ENCODE measurements at regions not wholly inside any gene's neighbourhood (a gene's known extent, or its start where the extent isn't known, plus 50 kb on each side); places are given as distances from the start of the nearest gene placed in this dataset.

GRCh38 chr6:144730088-144730645 lies 445.0 kb downstream of the UTRN start:
- H3K27ac ChIP-seq, result no peak overlapping the region
- no peaks in the 10 kb centered on the region for H3K36me3 ChIP-seq
- H3K9me3 ChIP-seq, result no peaks in the 10 kb centered on the region
- H3K27me3 ChIP-seq, result no peaks in the 10 kb centered on the region
- H3K4me1 ChIP-seq, result no peaks in the 10 kb centered on the region
- no peak overlapping the region for H3K4me3 ChIP-seq
- intact Hi-C loops (cut with DNase I; ENCODE audit: low total_unique reads), result no loop called here
- no peak for DNase-seq
- TF ChIP-seq, protein P1, sequence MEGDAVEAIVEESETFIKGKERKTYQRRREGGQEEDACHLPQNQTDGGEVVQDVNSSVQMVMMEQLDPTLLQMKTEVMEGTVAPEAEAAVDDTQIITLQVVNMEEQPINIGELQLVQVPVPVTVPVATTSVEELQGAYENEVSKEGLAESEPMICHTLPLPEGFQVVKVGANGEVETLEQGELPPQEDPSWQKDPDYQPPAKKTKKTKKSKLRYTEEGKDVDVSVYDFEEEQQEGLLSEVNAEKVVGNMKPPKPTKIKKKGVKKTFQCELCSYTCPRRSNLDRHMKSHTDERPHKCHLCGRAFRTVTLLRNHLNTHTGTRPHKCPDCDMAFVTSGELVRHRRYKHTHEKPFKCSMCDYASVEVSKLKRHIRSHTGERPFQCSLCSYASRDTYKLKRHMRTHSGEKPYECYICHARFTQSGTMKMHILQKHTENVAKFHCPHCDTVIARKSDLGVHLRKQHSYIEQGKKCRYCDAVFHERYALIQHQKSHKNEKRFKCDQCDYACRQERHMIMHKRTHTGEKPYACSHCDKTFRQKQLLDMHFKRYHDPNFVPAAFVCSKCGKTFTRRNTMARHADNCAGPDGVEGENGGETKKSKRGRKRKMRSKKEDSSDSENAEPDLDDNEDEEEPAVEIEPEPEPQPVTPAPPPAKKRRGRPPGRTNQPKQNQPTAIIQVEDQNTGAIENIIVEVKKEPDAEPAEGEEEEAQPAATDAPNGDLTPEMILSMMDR (IDR thresholded peaks at IDR 0.05), result no peak
- TF ChIP-seq POLR2A (IDR thresholded peaks at IDR 0.05), result no peak

- Histone ChIP-seq H3K27me3 (no peaks in the 10 kb centered on the region), H3K36me3 (no peaks in the 10 kb centered on the region), H3K4me3 (no peak overlapping the region), H3K4me1 (no peaks in the 10 kb centered on the region), H3K9me3 (no peaks in the 10 kb centered on the region), H3K27ac (no peak overlapping the region)
- TF ChIP-seq, protein P1 (IDR thresholded peaks at IDR 0.05), result no peak
- no peak for TF ChIP-seq POLR2A (IDR thresholded peaks at IDR 0.05)
- intact Hi-C loops (cut with DNase I; ENCODE audit: low total_unique reads), result no loop called here
- no peak for DNase-seq
These were observed 446.1 kb downstream of the UTRN start for GRCh38 chr6:144731229-144731628.

GRCh38 chr6:144736763-144737162 lies 451.6 kb downstream of the UTRN start:
- TF ChIP-seq POLR2A (IDR thresholded peaks at IDR 0.05), result no peak
- TF ChIP-seq, protein P1 (IDR thresholded peaks at IDR 0.05), result no peak
- no peaks in the 10 kb centered on the region for H3K4me1 ChIP-seq
- no peak overlapping the region for H3K27ac ChIP-seq
- DNase-seq, result no peak
- H3K4me3 ChIP-seq, result no peak overlapping the region
- H3K36me3 ChIP-seq, result no peaks in the 10 kb centered on the region
- H3K27me3 ChIP-seq, result no peaks in the 10 kb centered on the region
- intact Hi-C loops (cut with DNase I; ENCODE audit: low total_unique reads), result no loop called here
- no peaks in the 10 kb centered on the region for H3K9me3 ChIP-seq

DNA sequence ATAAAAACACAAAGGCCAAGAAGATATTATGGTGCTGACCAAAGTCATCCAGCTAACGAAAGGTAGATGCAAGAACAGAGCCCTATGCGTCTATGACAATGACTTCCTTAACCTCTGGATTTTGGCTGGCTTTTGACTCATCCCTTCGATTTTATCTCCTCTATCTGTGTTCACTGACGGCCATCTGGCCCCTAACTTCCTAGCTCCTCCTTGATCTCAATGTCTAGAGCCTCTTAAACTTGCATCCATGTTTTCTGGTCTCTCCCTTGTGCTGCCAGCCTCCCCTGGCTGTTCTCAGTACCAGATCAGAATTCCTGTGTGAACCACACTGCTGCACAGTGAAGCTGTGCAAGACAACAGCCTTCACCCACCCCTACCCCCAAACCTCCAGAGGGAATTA lies 452.9 kb downstream of the UTRN start:
- H3K9me3 ChIP-seq, result no peaks in the 10 kb centered on the region
- intact Hi-C loops (cut with DNase I; ENCODE audit: low total_unique reads), result no loop called here
- H3K27ac ChIP-seq, result no peak overlapping the region
- no peak for DNase-seq
- no peak for TF ChIP-seq POLR2A (IDR thresholded peaks at IDR 0.05)
- TF ChIP-seq, protein P1 (IDR thresholded peaks at IDR 0.05), result no peak
- no peaks in the 10 kb centered on the region for H3K27me3 ChIP-seq
- H3K36me3 ChIP-seq, result no peaks in the 10 kb centered on the region
- no peaks in the 10 kb centered on the region for H3K4me1 ChIP-seq
- H3K4me3 ChIP-seq, result no peak overlapping the region

DNA sequence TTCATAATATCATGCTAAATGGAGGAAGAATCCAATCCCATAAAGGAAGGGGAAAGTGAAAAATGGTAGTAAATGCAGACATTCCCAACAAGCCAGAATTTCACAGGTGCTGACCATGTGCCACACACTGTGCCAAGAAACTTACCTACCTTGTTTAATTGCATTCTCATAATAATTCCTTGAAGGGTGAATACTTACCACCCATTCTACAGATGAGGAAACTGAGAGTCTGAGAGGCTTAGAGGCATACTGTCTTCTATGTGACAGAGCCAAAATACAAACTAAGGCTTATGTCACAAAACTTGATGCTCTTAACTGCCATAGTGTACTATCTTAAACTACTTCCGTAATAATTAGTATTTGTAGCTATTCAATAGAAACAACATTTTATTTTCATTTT lies 454.7 kb downstream of the UTRN start:
- TF ChIP-seq, protein P1 (IDR thresholded peaks at IDR 0.05), result no peak
- no peak for TF ChIP-seq POLR2A (IDR thresholded peaks at IDR 0.05)
- no peak for DNase-seq
- no peak overlapping the region for H3K27ac ChIP-seq
- no peak overlapping the region for H3K4me3 ChIP-seq
- H3K4me1 ChIP-seq, result no peaks in the 10 kb centered on the region
- H3K36me3 ChIP-seq, result no peaks in the 10 kb centered on the region
- intact Hi-C loops (cut with DNase I; ENCODE audit: low total_unique reads), result no loop called here
- no peaks in the 10 kb centered on the region for H3K27me3 ChIP-seq
- no peaks in the 10 kb centered on the region for H3K9me3 ChIP-seq
